ENCODE measurements at regions not wholly inside any gene's neighbourhood (a gene's known extent, or its start where the extent isn't known, plus 50 kb on each side); places are given as distances from the start of the nearest gene placed in this dataset.
A peak's percentile ranks its signal among the peaks of the same experiment; 100 is the strongest.

DNA sequence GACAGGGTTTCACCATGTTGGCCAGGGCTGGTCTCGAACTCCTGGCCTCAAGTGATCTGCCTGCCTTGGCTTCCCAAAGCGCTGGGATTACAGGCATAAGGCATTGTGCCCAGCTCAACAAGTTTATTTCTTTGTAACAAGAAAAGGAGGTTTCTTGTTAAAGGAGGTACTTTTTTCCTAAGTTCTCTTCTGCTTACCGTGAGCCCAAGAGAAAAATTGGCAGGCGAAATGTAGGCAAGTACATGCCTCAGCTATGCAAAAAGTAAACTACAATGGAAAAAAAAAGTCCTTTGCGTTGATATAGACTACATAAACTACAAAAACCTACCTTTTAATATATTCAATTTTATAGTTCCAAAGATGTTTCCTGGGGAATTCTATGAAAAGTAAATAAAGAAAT is 122.6 kb downstream of the DKK1 start:
- Mint-ChIP-seq H3K27me3 (ENCODE audit: insufficient read depth, unreplicated experiment) (no peaks in the 10 kb centered on the region), H3K4me1 (ENCODE audit: insufficient read depth, unreplicated experiment) (peaks cover 6% of the 10 kb centered on the region), H3K4me3 (ENCODE audit: unreplicated experiment) (no peak overlapping the region), H3K27ac (ENCODE audit: low read depth, unreplicated experiment) (no peak overlapping the region), H3K9me3 (ENCODE audit: unreplicated experiment) (no peaks in the 10 kb centered on the region), H3K36me3 (ENCODE audit: insufficient read depth, unreplicated experiment) (no peaks in the 10 kb centered on the region)
- no peak for DNase-seq (ENCODE audit: unreplicated experiment)
- no TSS peak for BruUV-seq (replicated peaks)
- TF ChIP-seq, protein P1, sequence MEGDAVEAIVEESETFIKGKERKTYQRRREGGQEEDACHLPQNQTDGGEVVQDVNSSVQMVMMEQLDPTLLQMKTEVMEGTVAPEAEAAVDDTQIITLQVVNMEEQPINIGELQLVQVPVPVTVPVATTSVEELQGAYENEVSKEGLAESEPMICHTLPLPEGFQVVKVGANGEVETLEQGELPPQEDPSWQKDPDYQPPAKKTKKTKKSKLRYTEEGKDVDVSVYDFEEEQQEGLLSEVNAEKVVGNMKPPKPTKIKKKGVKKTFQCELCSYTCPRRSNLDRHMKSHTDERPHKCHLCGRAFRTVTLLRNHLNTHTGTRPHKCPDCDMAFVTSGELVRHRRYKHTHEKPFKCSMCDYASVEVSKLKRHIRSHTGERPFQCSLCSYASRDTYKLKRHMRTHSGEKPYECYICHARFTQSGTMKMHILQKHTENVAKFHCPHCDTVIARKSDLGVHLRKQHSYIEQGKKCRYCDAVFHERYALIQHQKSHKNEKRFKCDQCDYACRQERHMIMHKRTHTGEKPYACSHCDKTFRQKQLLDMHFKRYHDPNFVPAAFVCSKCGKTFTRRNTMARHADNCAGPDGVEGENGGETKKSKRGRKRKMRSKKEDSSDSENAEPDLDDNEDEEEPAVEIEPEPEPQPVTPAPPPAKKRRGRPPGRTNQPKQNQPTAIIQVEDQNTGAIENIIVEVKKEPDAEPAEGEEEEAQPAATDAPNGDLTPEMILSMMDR (IDR thresholded peaks at IDR 0.05; ENCODE audit: unreplicated experiment), result no peak
- ChIA-PET POLR2A (no interaction called here), CTCF (interaction anchor here (1.0 to 1.4 kb wide), 2 partner anchors 123 to 128 kb away, joined by 4 to 5 read pairs; partner anchors contain the start of gene DKK1)
- intact Hi-C loops (cut with micrococcal nuclease), result no loop called here

DNA sequence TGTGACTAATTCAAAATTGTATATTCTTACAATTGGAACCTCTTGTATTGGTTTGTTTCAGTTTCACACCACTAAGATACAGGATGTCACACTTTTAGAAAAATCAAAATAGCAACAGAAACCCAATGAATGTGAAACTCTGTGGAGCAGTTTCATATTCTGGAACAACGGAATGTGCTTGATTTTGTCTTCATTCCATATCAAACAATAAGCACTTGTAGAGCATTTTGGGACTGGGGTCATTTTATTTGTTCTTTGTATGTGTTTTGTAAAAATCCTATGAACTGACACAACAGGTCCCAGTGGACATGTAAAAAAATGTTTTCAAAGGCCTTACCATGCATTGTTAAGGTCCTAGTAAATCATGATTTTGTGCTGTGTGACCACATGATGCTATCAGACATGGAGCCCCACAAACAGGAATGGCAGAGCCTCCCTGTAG is 123.1 kb downstream of the DKK1 start:
- H3K4me1 Mint-ChIP-seq (ENCODE audit: insufficient read depth, unreplicated experiment), result peaks cover 6% of the 10 kb centered on the region
- peak overlapping the region; percentile 64 for H3K27ac Mint-ChIP-seq (ENCODE audit: low read depth, unreplicated experiment)
- intact Hi-C loops (cut with micrococcal nuclease), result no loop called here
- BruUV-seq (replicated peaks), result no TSS peak
- H3K4me3 Mint-ChIP-seq (ENCODE audit: unreplicated experiment), result no peak overlapping the region
- no peaks in the 10 kb centered on the region for H3K9me3 Mint-ChIP-seq (ENCODE audit: unreplicated experiment)
- TF ChIP-seq, protein P1 (IDR thresholded peaks at IDR 0.05; ENCODE audit: unreplicated experiment), result no peak
- no peaks in the 10 kb centered on the region for H3K27me3 Mint-ChIP-seq (ENCODE audit: insufficient read depth, unreplicated experiment)
- CTCF ChIA-PET, result no interaction called here
- POLR2A ChIA-PET, result no interaction called here
- DNase-seq (ENCODE audit: unreplicated experiment), result no peak
- H3K36me3 Mint-ChIP-seq (ENCODE audit: insufficient read depth, unreplicated experiment), result no peaks in the 10 kb centered on the region

DNA sequence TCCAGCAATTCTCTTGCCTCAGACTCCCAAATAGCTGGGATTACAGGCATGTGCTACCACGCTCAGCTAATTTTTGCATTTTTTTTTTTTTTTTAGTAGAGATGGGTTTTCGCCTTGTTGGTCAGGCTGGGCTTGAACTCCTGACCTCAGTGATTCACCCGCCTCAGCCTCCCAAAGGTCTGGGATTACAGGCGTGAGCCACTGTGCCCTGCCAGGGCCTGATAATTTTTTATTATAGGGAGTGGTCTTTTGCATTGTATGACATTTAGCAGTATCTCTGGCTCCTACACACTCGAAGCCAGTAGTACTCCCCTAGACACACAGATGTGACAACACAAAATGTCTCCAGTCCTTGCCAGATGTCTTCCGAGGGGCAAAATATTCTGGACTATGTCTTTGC is 124.0 kb downstream of the DKK1 start:
- CTCF ChIA-PET, result interaction anchor here (0.7 kb wide), 1 partner anchor 1695 kb away, joined by 3 read pairs; no protein-coding TSS in a partner anchor
- no TSS peak for BruUV-seq (replicated peaks)
- H3K27ac Mint-ChIP-seq (ENCODE audit: low read depth, unreplicated experiment), result no peak overlapping the region
- peaks cover 11% of the 10 kb centered on the region for H3K4me1 Mint-ChIP-seq (ENCODE audit: insufficient read depth, unreplicated experiment)
- POLR2A ChIA-PET, result no interaction called here
- H3K27me3 Mint-ChIP-seq (ENCODE audit: insufficient read depth, unreplicated experiment), result no peaks in the 10 kb centered on the region
- H3K4me3 Mint-ChIP-seq (ENCODE audit: unreplicated experiment), result no peak overlapping the region
- DNase-seq (ENCODE audit: unreplicated experiment), result no peak
- no peaks in the 10 kb centered on the region for H3K9me3 Mint-ChIP-seq (ENCODE audit: unreplicated experiment)
- TF ChIP-seq, protein P1 (IDR thresholded peaks at IDR 0.05; ENCODE audit: unreplicated experiment), result no peak
- intact Hi-C loops (cut with micrococcal nuclease), result no loop called here
- H3K36me3 Mint-ChIP-seq (ENCODE audit: insufficient read depth, unreplicated experiment), result no peaks in the 10 kb centered on the region

DNA sequence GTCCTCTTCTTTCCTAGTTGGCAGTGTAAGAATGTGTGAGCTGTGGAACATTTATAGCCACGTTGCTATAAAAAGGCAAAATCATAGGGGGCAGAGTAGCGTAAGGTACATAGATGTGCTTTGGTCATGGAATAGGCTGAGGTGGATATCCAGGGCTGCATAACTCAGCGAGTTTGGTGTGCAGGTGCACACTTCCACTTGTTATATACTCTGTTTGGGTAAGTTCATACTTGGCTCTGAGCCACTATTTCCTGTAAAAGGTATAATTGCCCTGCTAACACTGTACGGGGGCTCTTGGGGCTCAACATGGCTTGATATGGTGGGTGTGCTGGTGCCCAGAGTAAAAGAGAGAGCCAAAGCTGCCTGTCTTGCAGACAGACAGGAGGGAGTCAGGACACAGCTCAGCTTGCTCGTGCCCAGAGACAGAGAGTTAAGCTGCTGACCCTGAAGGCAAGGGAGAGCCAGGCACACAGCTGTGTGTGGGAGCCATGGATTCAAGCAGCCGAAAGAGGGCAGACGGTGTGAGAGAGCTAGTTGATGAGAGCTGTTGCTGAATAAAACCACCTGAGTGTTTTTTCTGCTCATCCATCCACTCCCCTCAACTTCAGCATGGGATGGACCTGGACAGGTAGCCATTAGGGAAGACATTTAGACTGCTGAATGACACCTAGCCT is 126.7 kb downstream of the DKK1 start:
- no peak overlapping the region for H3K4me3 Mint-ChIP-seq (ENCODE audit: unreplicated experiment)
- H3K9me3 Mint-ChIP-seq (ENCODE audit: unreplicated experiment), result no peaks in the 10 kb centered on the region
- no peaks in the 10 kb centered on the region for H3K36me3 Mint-ChIP-seq (ENCODE audit: insufficient read depth, unreplicated experiment)
- H3K27me3 Mint-ChIP-seq (ENCODE audit: insufficient read depth, unreplicated experiment), result no peaks in the 10 kb centered on the region
- no peak for DNase-seq (ENCODE audit: unreplicated experiment)
- TF ChIP-seq, protein P1 (IDR thresholded peaks at IDR 0.05; ENCODE audit: unreplicated experiment), result no peak
- CTCF ChIA-PET, result interaction anchor here (0.7 to 1.5 kb wide), 2 partner anchors 49 to 125 kb away, joined by 4 read pairs; no protein-coding TSS in a partner anchor
- H3K27ac Mint-ChIP-seq (ENCODE audit: low read depth, unreplicated experiment), result no peak overlapping the region
- H3K4me1 Mint-ChIP-seq (ENCODE audit: insufficient read depth, unreplicated experiment), result peaks cover 18% of the 10 kb centered on the region
- POLR2A ChIA-PET, result interaction anchor here (1.9 to 3.1 kb wide), 3 partner anchors 12 to 125 kb away, joined by 6 to 42 read pairs (median 8); no protein-coding TSS in a partner anchor
- intact Hi-C loops (cut with micrococcal nuclease), result no loop called here
- BruUV-seq (replicated peaks), result no TSS peak

Measured in MCF 10A (cell line).